HEK293T (cell line): ENCODE measurements at regions not wholly inside any gene's neighbourhood (a gene's known extent, or its start where the extent isn't known, plus 50 kb on each side); places are given as distances from the start of the nearest gene placed in this dataset.

ENCODE experiments used
- ARNT ChIP-seq: fragments of 450-650 bp; IDR thresholded peaks from 2 replicates; pipeline ENCODE4 v1.6.1; 2017; ENCODE audit warnings: mild to moderate bottlenecking
- CTBP1 ChIP-seq: fragments of 450-650 bp; IDR thresholded peaks from 2 replicates; pipeline ENCODE4 v1.6.1; 2016; ENCODE audit warnings: borderline replicate concordance
- ELF4 ChIP-seq: fragments of 450-650 bp; IDR thresholded peaks from 2 replicates; pipeline ENCODE4 v1.6.1; 2017; ENCODE audit warnings: antibody characterized with exemption
- FOXA1 ChIP-seq: fragments of 450-650 bp; IDR thresholded peaks from 2 replicates; pipeline ENCODE4 v1.6.1; 2016; ENCODE audit warnings: mild to moderate bottlenecking
- FOXK2 ChIP-seq: fragments of 450-650 bp; IDR thresholded peaks from 2 replicates; pipeline ENCODE4 v1.6.1; 2016; ENCODE audit warnings: mild to moderate bottlenecking
- SP1 ChIP-seq: fragments of 450-650 bp; IDR thresholded peaks from 2 replicates; pipeline ENCODE4 v1.6.1; 2017
- SUZ12 ChIP-seq: fragments of 450-650 bp; IDR thresholded peaks from 2 replicates; pipeline ENCODE4 v1.6.1; 2016; ENCODE audit warnings: mild to moderate bottlenecking
- TARDBP ChIP-seq: fragments of 450-650 bp; IDR thresholded peaks from 2 replicates; pipeline ENCODE4 v1.6.1; 2016
- ZNF384 ChIP-seq: fragments of 450-650 bp; IDR thresholded peaks from 2 replicates; pipeline ENCODE4 v1.6.1; 2016

GRCh38 chr2:83994633-83995179 is 464.4 kb downstream of the SUCLG1 start:
- TF ChIP-seq TARDBP (no peak), FOXK2 (no peak), FOXA1 (no peak), ELF4 (no peak), CTBP1 (no peak), ARNT (no peak), SUZ12 (no peak), SP1 (no peak), ZNF384 (no peak)
